ENCODE measurements at regions not wholly inside any gene's neighbourhood (a gene's known extent, or its start where the extent isn't known, plus 50 kb on each side); places are given as distances from the start of the nearest gene placed in this dataset.

DNA sequence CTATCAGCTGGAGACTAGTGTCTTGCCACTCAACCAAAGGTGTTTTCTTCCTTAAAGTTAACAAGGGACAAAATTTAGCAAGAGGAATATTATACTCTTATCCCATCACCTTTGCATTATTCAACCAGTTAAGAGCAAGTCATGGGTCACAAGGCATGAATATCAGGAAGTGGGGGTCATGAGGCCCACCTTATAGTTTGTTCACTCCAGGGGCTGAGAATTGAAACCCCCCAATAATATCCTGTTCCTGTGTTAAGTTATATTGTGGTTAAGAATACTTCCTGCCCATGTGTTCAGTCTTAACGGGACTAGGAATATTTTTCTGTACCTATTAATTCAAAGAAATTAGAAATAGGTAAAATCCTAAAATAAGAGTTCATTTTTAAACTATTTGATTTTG, 239.7 kb downstream of the S1PR1 start:
- TF ChIP-seq, protein P1, sequence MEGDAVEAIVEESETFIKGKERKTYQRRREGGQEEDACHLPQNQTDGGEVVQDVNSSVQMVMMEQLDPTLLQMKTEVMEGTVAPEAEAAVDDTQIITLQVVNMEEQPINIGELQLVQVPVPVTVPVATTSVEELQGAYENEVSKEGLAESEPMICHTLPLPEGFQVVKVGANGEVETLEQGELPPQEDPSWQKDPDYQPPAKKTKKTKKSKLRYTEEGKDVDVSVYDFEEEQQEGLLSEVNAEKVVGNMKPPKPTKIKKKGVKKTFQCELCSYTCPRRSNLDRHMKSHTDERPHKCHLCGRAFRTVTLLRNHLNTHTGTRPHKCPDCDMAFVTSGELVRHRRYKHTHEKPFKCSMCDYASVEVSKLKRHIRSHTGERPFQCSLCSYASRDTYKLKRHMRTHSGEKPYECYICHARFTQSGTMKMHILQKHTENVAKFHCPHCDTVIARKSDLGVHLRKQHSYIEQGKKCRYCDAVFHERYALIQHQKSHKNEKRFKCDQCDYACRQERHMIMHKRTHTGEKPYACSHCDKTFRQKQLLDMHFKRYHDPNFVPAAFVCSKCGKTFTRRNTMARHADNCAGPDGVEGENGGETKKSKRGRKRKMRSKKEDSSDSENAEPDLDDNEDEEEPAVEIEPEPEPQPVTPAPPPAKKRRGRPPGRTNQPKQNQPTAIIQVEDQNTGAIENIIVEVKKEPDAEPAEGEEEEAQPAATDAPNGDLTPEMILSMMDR (IDR thresholded peaks at IDR 0.05; ENCODE audit: low read length): no peak
- no peak for TF ChIP-seq EZH2 (IDR thresholded peaks at IDR 0.05; ENCODE audit: borderline replicate concordance, low read length)
